IMR-90 (cell line): ENCODE measurements at regions not wholly inside any gene's neighbourhood (a gene's known extent, or its start where the extent isn't known, plus 50 kb on each side); places are given as distances from the start of the nearest gene placed in this dataset.

ENCODE experiments used
- CTCF ChIP-seq: conservative IDR thresholded peaks from 2 replicates; pipeline ENCODE4 v1.5.1; 2012; ENCODE audit warnings: mild to moderate bottlenecking, low read depth, low read length, improper control_type of control experiment
- POLR2A ChIP-seq: IDR thresholded peaks from 2 replicates; pipeline ENCODE4 v1.6.1; 2012; ENCODE audit warnings: mild to moderate bottlenecking, low read depth, low read length

GRCh38 chr6:166720856-166721255 is 93.8 kb upstream of the RPS6KA2 start:
- TF ChIP-seq POLR2A: no peak
- TF ChIP-seq CTCF: no peak
